ENCODE measurements at regions not wholly inside any gene's neighbourhood (a gene's known extent, or its start where the extent isn't known, plus 50 kb on each side); places are given as distances from the start of the nearest gene placed in this dataset.

DNA sequence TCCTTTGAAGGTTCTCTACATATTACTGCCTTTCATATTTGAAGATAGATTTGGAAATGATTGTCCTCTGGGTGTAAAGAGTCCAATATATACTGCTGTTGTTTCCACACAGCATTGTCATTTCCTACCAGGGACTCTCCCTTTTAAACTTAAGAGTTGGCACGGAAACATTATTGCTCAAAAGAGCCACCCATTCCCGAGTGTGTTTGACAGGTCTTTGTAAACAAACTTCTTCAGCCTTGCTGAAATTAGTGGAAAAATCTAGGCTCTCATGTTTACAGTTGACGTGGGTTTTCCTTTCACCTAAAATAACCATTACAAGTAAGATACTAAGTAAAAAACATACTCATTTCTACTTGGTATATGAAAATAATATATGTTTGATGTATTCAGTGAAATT is 111.4 kb upstream of the LIMCH1 start:
- TF ChIP-seq, protein P1, sequence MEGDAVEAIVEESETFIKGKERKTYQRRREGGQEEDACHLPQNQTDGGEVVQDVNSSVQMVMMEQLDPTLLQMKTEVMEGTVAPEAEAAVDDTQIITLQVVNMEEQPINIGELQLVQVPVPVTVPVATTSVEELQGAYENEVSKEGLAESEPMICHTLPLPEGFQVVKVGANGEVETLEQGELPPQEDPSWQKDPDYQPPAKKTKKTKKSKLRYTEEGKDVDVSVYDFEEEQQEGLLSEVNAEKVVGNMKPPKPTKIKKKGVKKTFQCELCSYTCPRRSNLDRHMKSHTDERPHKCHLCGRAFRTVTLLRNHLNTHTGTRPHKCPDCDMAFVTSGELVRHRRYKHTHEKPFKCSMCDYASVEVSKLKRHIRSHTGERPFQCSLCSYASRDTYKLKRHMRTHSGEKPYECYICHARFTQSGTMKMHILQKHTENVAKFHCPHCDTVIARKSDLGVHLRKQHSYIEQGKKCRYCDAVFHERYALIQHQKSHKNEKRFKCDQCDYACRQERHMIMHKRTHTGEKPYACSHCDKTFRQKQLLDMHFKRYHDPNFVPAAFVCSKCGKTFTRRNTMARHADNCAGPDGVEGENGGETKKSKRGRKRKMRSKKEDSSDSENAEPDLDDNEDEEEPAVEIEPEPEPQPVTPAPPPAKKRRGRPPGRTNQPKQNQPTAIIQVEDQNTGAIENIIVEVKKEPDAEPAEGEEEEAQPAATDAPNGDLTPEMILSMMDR (IDR thresholded peaks at IDR 0.05), result no peak
- TF ChIP-seq POLR2A (IDR thresholded peaks at IDR 0.05) (no peak), EP300 (IDR thresholded peaks at IDR 0.05) (no peak)
